ENCODE measurements at regions not wholly inside any gene's neighbourhood (a gene's known extent, or its start where the extent isn't known, plus 50 kb on each side); places are given as distances from the start of the nearest gene placed in this dataset.

GRCh38 chr1:238558746-238559145, 668.0 kb upstream of the ZP4 start:
- Histone ChIP-seq H3K27ac (ENCODE audit: extremely low read depth, low read depth, low read length) (no peak overlapping the region), H3K4me3 (ENCODE audit: low read depth, low read length) (no peak overlapping the region), H3K9me3 (ENCODE audit: control insufficient read depth, insufficient read depth, low read depth, low read length) (no peaks in the 10 kb centered on the region), H3K36me3 (ENCODE audit: control insufficient read depth in 2 of 2, insufficient read depth in 1 of 2, low read length in 2 of 2) (no peaks in the 10 kb centered on the region), H3K4me1 (ENCODE audit: control insufficient read depth, insufficient read depth, low read length) (no peaks in the 10 kb centered on the region)
- ChIA-PET POLR2A (no interaction called here), CTCF (interaction anchor here (0.6 kb wide), 2 partner anchors 30 to 771 kb away, joined by 3 read pairs; no protein-coding TSS in a partner anchor)
- TF ChIP-seq ZFP3 (tag by site-specific recombination; IDR thresholded peaks at IDR 0.05; ENCODE audit: low read depth) (no peak), KLF8 (tag by site-specific recombination; IDR thresholded peaks at IDR 0.05) (no peak), ZNF544 (tag by site-specific recombination; IDR thresholded peaks at IDR 0.05) (no peak), ZNF280D (tag by site-specific recombination; IDR thresholded peaks at IDR 0.05) (no peak), ZNF654 (tag by site-specific recombination; IDR thresholded peaks at IDR 0.05; ENCODE audit: low read depth) (no peak), MEIS1 (CRISPR knock-in tag; IDR thresholded peaks at IDR 0.05; ENCODE audit: borderline replicate concordance) (no peak), ZNF157 (tag by site-specific recombination; IDR thresholded peaks at IDR 0.05) (no peak)
- TF ChIP-seq, protein P1, sequence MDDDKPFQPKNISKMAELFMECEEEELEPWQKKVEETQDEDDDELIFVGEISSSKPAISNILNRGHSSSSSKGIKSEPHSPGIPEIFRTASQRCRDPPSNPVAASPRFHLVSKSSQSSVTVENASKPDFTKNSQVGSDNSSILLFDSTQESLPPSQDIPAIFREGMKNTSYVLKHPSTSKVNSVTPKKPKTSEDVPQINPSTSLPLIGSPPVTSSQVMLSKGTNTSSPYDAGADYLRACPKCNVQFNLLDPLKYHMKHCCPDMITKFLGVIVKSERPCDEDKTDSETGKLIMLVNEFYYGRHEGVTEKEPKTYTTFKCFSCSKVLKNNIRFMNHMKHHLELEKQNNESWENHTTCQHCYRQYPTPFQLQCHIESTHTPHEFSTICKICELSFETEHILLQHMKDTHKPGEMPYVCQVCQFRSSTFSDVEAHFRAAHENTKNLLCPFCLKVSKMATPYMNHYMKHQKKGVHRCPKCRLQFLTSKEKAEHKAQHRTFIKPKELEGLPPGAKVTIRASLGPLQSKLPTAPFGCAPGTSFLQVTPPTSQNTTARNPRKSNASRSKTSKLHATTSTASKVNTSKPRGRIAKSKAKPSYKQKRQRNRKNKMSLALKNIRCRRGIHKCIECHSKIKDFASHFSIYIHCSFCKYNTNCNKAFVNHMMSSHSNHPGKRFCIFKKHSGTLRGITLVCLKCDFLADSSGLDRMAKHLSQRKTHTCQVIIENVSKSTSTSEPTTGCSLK (tag by site-specific recombination; IDR thresholded peaks at IDR 0.05), result no peak

- no peaks in the 10 kb centered on the region for H3K36me3 ChIP-seq (ENCODE audit: control insufficient read depth in 2 of 2, insufficient read depth in 1 of 2, low read length in 2 of 2)
- TF ChIP-seq YY2 (tag by site-specific recombination; IDR thresholded peaks at IDR 0.05) (no peak), ZNF184 (tag by site-specific recombination; IDR thresholded peaks at IDR 0.05) (no peak), SALL2 (tag by site-specific recombination; IDR thresholded peaks at IDR 0.05; ENCODE audit: borderline replicate concordance) (no peak), SCRT1 (tag by site-specific recombination; IDR thresholded peaks at IDR 0.05; ENCODE audit: borderline replicate concordance) (no peak), ZNF391 (tag by site-specific recombination; IDR thresholded peaks at IDR 0.05; ENCODE audit: borderline replicate concordance, low read depth) (no peak), ZNF26 (tag by site-specific recombination; IDR thresholded peaks at IDR 0.05) (no peak), ZNF768 (tag by site-specific recombination; IDR thresholded peaks at IDR 0.05) (no peak), ZSCAN23 (tag by site-specific recombination; IDR thresholded peaks at IDR 0.05) (no peak), GLIS2 (tag by site-specific recombination; IDR thresholded peaks at IDR 0.05) (no peak), MEIS1 (CRISPR knock-in tag; IDR thresholded peaks at IDR 0.05; ENCODE audit: borderline replicate concordance) (no peak)
- TF ChIP-seq, protein P2, sequence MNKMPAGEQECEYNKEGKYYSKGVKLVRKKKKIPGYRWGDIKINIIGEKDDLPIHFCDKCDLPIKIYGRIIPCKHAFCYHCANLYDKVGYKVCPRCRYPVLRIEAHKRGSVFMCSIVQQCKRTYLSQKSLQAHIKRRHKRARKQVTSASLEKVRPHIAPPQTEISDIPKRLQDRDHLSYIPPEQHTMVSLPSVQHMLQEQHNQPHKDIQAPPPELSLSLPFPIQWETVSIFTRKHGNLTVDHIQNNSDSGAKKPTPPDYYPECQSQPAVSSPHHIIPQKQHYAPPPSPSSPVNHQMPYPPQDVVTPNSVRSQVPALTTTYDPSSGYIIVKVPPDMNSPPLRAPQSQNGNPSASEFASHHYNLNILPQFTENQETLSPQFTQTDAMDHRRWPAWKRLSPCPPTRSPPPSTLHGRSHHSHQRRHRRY (tag by site-specific recombination; IDR thresholded peaks at IDR 0.05), result no peak
- TF ChIP-seq, protein P3, sequence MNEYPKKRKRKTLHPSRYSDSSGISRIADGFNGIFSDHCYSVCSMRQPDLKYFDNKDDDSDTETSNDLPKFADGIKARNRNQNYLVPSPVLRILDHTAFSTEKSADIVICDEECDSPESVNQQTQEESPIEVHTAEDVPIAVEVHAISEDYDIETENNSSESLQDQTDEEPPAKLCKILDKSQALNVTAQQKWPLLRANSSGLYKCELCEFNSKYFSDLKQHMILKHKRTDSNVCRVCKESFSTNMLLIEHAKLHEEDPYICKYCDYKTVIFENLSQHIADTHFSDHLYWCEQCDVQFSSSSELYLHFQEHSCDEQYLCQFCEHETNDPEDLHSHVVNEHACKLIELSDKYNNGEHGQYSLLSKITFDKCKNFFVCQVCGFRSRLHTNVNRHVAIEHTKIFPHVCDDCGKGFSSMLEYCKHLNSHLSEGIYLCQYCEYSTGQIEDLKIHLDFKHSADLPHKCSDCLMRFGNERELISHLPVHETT (tag by site-specific recombination; IDR thresholded peaks at IDR 0.05), result no peak
- TF ChIP-seq, protein P4, sequence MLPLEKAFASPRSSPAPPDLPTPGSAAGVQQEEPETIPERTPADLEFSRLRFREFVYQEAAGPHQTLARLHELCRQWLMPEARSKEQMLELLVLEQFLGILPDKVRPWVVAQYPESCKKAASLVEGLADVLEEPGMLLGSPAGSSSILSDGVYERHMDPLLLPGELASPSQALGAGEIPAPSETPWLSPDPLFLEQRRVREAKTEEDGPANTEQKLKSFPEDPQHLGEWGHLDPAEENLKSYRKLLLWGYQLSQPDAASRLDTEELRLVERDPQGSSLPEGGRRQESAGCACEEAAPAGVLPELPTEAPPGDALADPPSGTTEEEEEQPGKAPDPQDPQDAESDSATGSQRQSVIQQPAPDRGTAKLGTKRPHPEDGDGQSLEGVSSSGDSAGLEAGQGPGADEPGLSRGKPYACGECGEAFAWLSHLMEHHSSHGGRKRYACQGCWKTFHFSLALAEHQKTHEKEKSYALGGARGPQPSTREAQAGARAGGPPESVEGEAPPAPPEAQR (tag by site-specific recombination; IDR thresholded peaks at IDR 0.05), result no peak
- H3K27ac ChIP-seq (ENCODE audit: extremely low read depth, low read depth, low read length), result no peak overlapping the region
- ChIA-PET POLR2A (no interaction called here), CTCF (interaction anchor here (0.6 kb wide), 2 partner anchors 30 to 772 kb away, joined by 3 read pairs; no protein-coding TSS in a partner anchor)
- no peaks in the 10 kb centered on the region for H3K9me3 ChIP-seq (ENCODE audit: control insufficient read depth, insufficient read depth, low read depth, low read length)
- H3K4me3 ChIP-seq (ENCODE audit: low read depth, low read length), result no peak overlapping the region
- H3K4me1 ChIP-seq (ENCODE audit: control insufficient read depth, insufficient read depth, low read length), result no peaks in the 10 kb centered on the region
Observed at GRCh38 chr1:238558156-238558555, 667.4 kb upstream of the ZP4 start.
